ENCODE measurements at regions not wholly inside any gene's neighbourhood (a gene's known extent, or its start where the extent isn't known, plus 50 kb on each side); places are given as distances from the start of the nearest gene placed in this dataset.

GRCh38 chrX:40383360-40383759 lies 197.4 kb upstream of the ATP6AP2 start:
- TF ChIP-seq CTCF (IDR thresholded peaks at IDR 0.05) (no peak), POLR2A (IDR thresholded peaks at IDR 0.05) (no peak)

Measured in adrenal gland (tissue), 5 donors.